Epithelial cell of esophagus (primary cell): ENCODE measurements at regions not wholly inside any gene's neighbourhood (a gene's known extent, or its start where the extent isn't known, plus 50 kb on each side); places are given as distances from the start of the nearest gene placed in this dataset.
A peak's percentile ranks its signal among the peaks of the same experiment; 100 is the strongest.

Source experiments
- DNase-seq: peaks from one replicate; pipeline ENCODE4 v3.0.0; 2010; ENCODE audit warnings: low read depth
- H3K4me3 ChIP-seq: 2 replicates; pipeline ENCODE4 v1.5.1; 2011; ENCODE audit warnings: mild to moderate bottlenecking, low read length, control low read depth
- CTCF ChIP-seq: IDR thresholded peaks from 2 replicates; pipeline ENCODE4 v1.5.1; 2011; ENCODE audit warnings: low read depth, mild to moderate bottlenecking, low read length, control low read depth, inconsistent platforms; ENCODE audit not compliant: insufficient read depth; ENCODE audit errors: missing control alignments

GRCh38 chr9:102796244-102796643, 198.9 kb upstream of the CYLC2 start:
- H3K4me3 ChIP-seq, result no peak overlapping the region
- no peak for DNase-seq
- TF ChIP-seq CTCF, result no peak

GRCh38 chr9:102795532-102795931, 199.6 kb upstream of the CYLC2 start:
- no peak overlapping the region for H3K4me3 ChIP-seq
- TF ChIP-seq CTCF, result no peak
- DNase-seq, result no peak

- DNase-seq, result peak; percentile 1
- H3K4me3 ChIP-seq, result no peak overlapping the region
- TF ChIP-seq CTCF, result no peak
Observed at GRCh38 chr9:102779356-102779755, 215.8 kb upstream of the CYLC2 start.

GRCh38 chr9:102778746-102779145, 216.4 kb upstream of the CYLC2 start:
- TF ChIP-seq CTCF, result no peak
- H3K4me3 ChIP-seq, result no peak overlapping the region
- DNase-seq, result peak; percentile 0

GRCh38 chr9:102770704-102771103, 224.4 kb upstream of the CYLC2 start:
- no peak for DNase-seq
- no peak overlapping the region for H3K4me3 ChIP-seq
- no peak for TF ChIP-seq CTCF

- no peak for DNase-seq
- no peak overlapping the region for H3K4me3 ChIP-seq
- no peak for TF ChIP-seq CTCF
Observed at GRCh38 chr9:102769307-102769706, 225.8 kb upstream of the CYLC2 start.

GRCh38 chr9:102768002-102768401, 227.1 kb upstream of the CYLC2 start:
- DNase-seq, result no peak
- no peak for TF ChIP-seq CTCF
- H3K4me3 ChIP-seq, result no peak overlapping the region
